Nephron (organoid): ENCODE measurements at regions not wholly inside any gene's neighbourhood (a gene's known extent, or its start where the extent isn't known, plus 50 kb on each side); places are given as distances from the start of the nearest gene placed in this dataset.

Source experiments
- H3K27ac Mint-ChIP-seq, 3 experiments: 2 replicates each; pipeline ENCODE4 v1.8.0; 2020; ENCODE audit warnings: mixed read lengths in 3 of 3, mild to moderate bottlenecking in 2 of 3, moderate library complexity in 1 of 3
- H3K27me3 Mint-ChIP-seq: 2 replicates; pipeline ENCODE4 v1.8.0; 2021; ENCODE audit warnings: low read depth, mild to moderate bottlenecking, moderate library complexity, mixed read lengths
- H3K36me3 Mint-ChIP-seq: 2 replicates; pipeline ENCODE4 v1.8.0; 2020; ENCODE audit warnings: low read depth, mixed read lengths
- H3K4me1 Mint-ChIP-seq: 2 replicates; pipeline ENCODE4 v1.8.0; 2020; ENCODE audit warnings: mixed read lengths
- H3K4me3 Mint-ChIP-seq, 3 experiments: 2 replicates each; pipeline ENCODE4 v1.8.0; 2020; ENCODE audit warnings: mild to moderate bottlenecking in 3 of 3, mixed read lengths in 3 of 3, moderate library complexity in 2 of 3
- H3K9me3 Mint-ChIP-seq: 2 replicates; pipeline ENCODE4 v1.8.0; 2020; ENCODE audit warnings: mixed read lengths
- TF ChIP-seq, protein P1 (sequence below), 3 experiments: fragments of 200-600 bp; sonication (generic); IDR thresholded peaks; one replicate each; pipeline ENCODE4 v1.5.0; 2021; ENCODE audit warnings: antibody characterized with exemption in 3 of 3; ENCODE audit not compliant: unreplicated experiment in 3 of 3

- TF ChIP-seq, protein P1, sequence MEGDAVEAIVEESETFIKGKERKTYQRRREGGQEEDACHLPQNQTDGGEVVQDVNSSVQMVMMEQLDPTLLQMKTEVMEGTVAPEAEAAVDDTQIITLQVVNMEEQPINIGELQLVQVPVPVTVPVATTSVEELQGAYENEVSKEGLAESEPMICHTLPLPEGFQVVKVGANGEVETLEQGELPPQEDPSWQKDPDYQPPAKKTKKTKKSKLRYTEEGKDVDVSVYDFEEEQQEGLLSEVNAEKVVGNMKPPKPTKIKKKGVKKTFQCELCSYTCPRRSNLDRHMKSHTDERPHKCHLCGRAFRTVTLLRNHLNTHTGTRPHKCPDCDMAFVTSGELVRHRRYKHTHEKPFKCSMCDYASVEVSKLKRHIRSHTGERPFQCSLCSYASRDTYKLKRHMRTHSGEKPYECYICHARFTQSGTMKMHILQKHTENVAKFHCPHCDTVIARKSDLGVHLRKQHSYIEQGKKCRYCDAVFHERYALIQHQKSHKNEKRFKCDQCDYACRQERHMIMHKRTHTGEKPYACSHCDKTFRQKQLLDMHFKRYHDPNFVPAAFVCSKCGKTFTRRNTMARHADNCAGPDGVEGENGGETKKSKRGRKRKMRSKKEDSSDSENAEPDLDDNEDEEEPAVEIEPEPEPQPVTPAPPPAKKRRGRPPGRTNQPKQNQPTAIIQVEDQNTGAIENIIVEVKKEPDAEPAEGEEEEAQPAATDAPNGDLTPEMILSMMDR (IDR thresholded peaks at IDR 0.05; ENCODE audit: unreplicated experiment in 3 of 3), result no peak
- H3K27me3 Mint-ChIP-seq, result no peaks in the 10 kb centered on the region
- no peaks in the 10 kb centered on the region for H3K4me1 Mint-ChIP-seq
- H3K27ac Mint-ChIP-seq, result no peak overlapping the region
- H3K9me3 Mint-ChIP-seq, result no peaks in the 10 kb centered on the region
- no peak overlapping the region for H3K4me3 Mint-ChIP-seq
- H3K36me3 Mint-ChIP-seq, result no peaks in the 10 kb centered on the region
Observed at GRCh38 chr10:8898745-8899330, 844.4 kb downstream of the GATA3 start.

- Mint-ChIP-seq H3K4me3 (no peak overlapping the region), H3K27ac (no peak overlapping the region), H3K9me3 (no peaks in the 10 kb centered on the region), H3K36me3 (no peaks in the 10 kb centered on the region), H3K27me3 (no peaks in the 10 kb centered on the region), H3K4me1 (no peaks in the 10 kb centered on the region)
- TF ChIP-seq, protein P1 (IDR thresholded peaks at IDR 0.05; ENCODE audit: unreplicated experiment in 3 of 3), result no peak
Observed at GRCh38 chr10:8902926-8903325, 848.4 kb downstream of the GATA3 start.

DNA sequence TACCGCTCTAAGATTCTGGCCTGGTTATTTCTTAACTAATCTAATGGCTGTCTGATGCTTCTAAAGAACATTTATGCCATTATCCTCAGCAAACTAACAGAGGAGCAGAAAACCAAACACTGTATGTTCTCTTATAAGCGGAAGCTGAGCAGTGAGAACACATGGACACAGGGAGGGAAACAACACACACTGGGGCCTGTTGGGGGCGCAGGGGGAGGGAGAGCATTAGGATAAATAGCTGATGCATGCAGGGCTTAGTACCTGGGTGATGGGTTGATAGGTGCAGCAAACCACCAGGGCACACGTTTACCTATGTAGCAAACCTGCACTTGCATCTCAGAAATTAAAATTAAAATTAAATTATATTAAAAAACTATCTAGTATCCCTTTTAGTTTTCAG, 853.5 kb downstream of the GATA3 start:
- TF ChIP-seq, protein P1 (IDR thresholded peaks at IDR 0.05; ENCODE audit: unreplicated experiment in 3 of 3), result no peak
- Mint-ChIP-seq H3K9me3 (no peaks in the 10 kb centered on the region), H3K36me3 (no peaks in the 10 kb centered on the region), H3K4me3 (no peak overlapping the region), H3K27me3 (no peaks in the 10 kb centered on the region), H3K4me1 (no peaks in the 10 kb centered on the region), H3K27ac (no peak overlapping the region)

GRCh38 chr10:8910314-8910713, 855.8 kb downstream of the GATA3 start:
- H3K36me3 Mint-ChIP-seq, result no peaks in the 10 kb centered on the region
- no peaks in the 10 kb centered on the region for H3K9me3 Mint-ChIP-seq
- H3K27me3 Mint-ChIP-seq, result no peaks in the 10 kb centered on the region
- TF ChIP-seq, protein P1 (IDR thresholded peaks at IDR 0.05; ENCODE audit: unreplicated experiment in 3 of 3), result no peak
- no peak overlapping the region for H3K27ac Mint-ChIP-seq
- no peak overlapping the region for H3K4me3 Mint-ChIP-seq
- H3K4me1 Mint-ChIP-seq, result no peaks in the 10 kb centered on the region

DNA sequence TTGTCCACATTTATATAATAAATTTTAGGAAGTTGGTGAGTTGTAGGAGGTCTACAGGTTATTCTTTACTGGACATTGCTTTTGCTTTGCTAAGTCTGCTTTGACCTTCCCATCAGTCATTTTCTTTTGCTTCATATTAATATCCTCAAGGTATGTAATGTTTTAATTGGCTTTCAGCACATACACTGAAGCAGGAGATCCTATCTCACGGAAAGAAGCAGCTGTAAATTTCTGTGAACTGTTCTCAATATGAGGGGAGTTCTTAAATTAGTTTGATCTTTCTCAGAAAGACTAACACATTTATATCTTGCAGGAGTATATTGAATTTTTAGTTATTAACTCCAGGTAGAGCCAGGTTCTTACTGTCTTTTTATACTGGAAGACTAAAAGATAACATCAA, 856.5 kb downstream of the GATA3 start:
- H3K4me1 Mint-ChIP-seq, result no peaks in the 10 kb centered on the region
- no peaks in the 10 kb centered on the region for H3K27me3 Mint-ChIP-seq
- no peak overlapping the region for H3K4me3 Mint-ChIP-seq
- H3K27ac Mint-ChIP-seq, result no peak overlapping the region
- H3K36me3 Mint-ChIP-seq, result no peaks in the 10 kb centered on the region
- TF ChIP-seq, protein P1 (IDR thresholded peaks at IDR 0.05; ENCODE audit: unreplicated experiment in 3 of 3), result no peak
- H3K9me3 Mint-ChIP-seq, result no peaks in the 10 kb centered on the region

GRCh38 chr10:8912108-8912507, 857.6 kb downstream of the GATA3 start:
- Mint-ChIP-seq H3K27me3 (no peaks in the 10 kb centered on the region), H3K4me1 (no peaks in the 10 kb centered on the region), H3K27ac (peak overlapping the region in 1 of 3 experiments; percentile 20), H3K9me3 (no peaks in the 10 kb centered on the region), H3K4me3 (no peak overlapping the region), H3K36me3 (no peaks in the 10 kb centered on the region)
- TF ChIP-seq, protein P1 (IDR thresholded peaks at IDR 0.05; ENCODE audit: unreplicated experiment in 3 of 3), result no peak
